HT-29 (cell line): ENCODE measurements at regions not wholly inside any gene's neighbourhood (a gene's known extent, or its start where the extent isn't known, plus 50 kb on each side); places are given as distances from the start of the nearest gene placed in this dataset.

Experiments used
- DNase-seq: peaks from one replicate; pipeline ENCODE4 v3.0.0-alpha.2; 2015; ENCODE audit warnings: low spot score

GRCh38 chr2:67834482-67834881, 228.3 kb downstream of the C1D start:
- DNase-seq: no peak

- no peak for DNase-seq
These were observed 227.5 kb downstream of the C1D start for GRCh38 chr2:67835266-67835665.

GRCh38 chr2:67836866-67837265, 225.9 kb downstream of the C1D start:
- no peak for DNase-seq

- no peak for DNase-seq
These were observed 224.6 kb downstream of the C1D start for GRCh38 chr2:67838205-67838604.

- DNase-seq: no peak
These were observed 223.6 kb downstream of the C1D start for GRCh38 chr2:67839242-67839641.

- no peak for DNase-seq
These were observed 223.1 kb downstream of the C1D start for GRCh38 chr2:67839668-67840067.

- peak; percentile 90 for DNase-seq
These were observed 222.2 kb downstream of the C1D start for GRCh38 chr2:67840460-67841068.

- DNase-seq: no peak
These were observed 221.1 kb downstream of the C1D start for GRCh38 chr2:67841711-67842110.

GRCh38 chr2:67842375-67842959, 220.3 kb downstream of the C1D start:
- DNase-seq: no peak

GRCh38 chr2:67844024-67844540, 218.7 kb downstream of the C1D start:
- no peak for DNase-seq

- DNase-seq: no peak
These were observed 217.0 kb downstream of the C1D start for GRCh38 chr2:67845621-67846369.

GRCh38 chr2:67846370-67847070, 216.3 kb downstream of the C1D start:
- DNase-seq: peak; percentile 98

GRCh38 chr2:67848551-67849285, 214.1 kb downstream of the C1D start:
- DNase-seq: no peak

- no peak for DNase-seq
These were observed 211.8 kb downstream of the C1D start for GRCh38 chr2:67851016-67851415.

GRCh38 chr2:67851956-67852824, 210.6 kb downstream of the C1D start:
- DNase-seq: no peak

GRCh38 chr2:67854103-67854743, 208.6 kb downstream of the C1D start:
- DNase-seq: no peak

GRCh38 chr2:67854798-67855197, 208.0 kb downstream of the C1D start:
- DNase-seq: no peak

GRCh38 chr2:67856866-67857265, 205.9 kb downstream of the C1D start:
- no peak for DNase-seq

- no peak for DNase-seq
These were observed 205.0 kb downstream of the C1D start for GRCh38 chr2:67857836-67858235.

- DNase-seq: no peak
These were observed 203.9 kb downstream of the C1D start for GRCh38 chr2:67858886-67859285.
